Right cardiac atrium (tissue), 5 donors: ENCODE measurements at regions not wholly inside any gene's neighbourhood (a gene's known extent, or its start where the extent isn't known, plus 50 kb on each side); places are given as distances from the start of the nearest gene placed in this dataset.

ENCODE experiments used
- ATAC-seq, 2 donors: fragments of 200-7000 bp; cut with Tn5 transposase; one replicate each; pipeline versions ENCODE4 v1.8.0 to v1.9.1; 2020; ENCODE audit warnings: moderate library complexity in 2 of 2, mild to moderate bottlenecking in 1 of 2
- DNase-seq, 3 donors: peaks; one replicate each; pipeline ENCODE4 v3.0.0-alpha.2; 2020
- H3K27ac ChIP-seq: one replicate; pipeline ENCODE4 v1.5.1; 2013; ENCODE audit warnings: mild to moderate bottlenecking, low read length, control low read depth, moderate library complexity
- H3K27me3 ChIP-seq: one replicate; pipeline ENCODE4 v1.6.1; 2013; ENCODE audit not compliant: control insufficient read depth, insufficient read depth
- H3K4me1 ChIP-seq: one replicate; pipeline ENCODE4 v1.6.1; 2013; ENCODE audit warnings: low read length; ENCODE audit not compliant: control insufficient read depth, insufficient read depth
- H3K4me3 ChIP-seq: one replicate; pipeline ENCODE4 v1.5.1; 2013; ENCODE audit warnings: low read length, control low read depth
- H3K9me3 ChIP-seq: one replicate; pipeline ENCODE4 v1.6.1; 2013; ENCODE audit warnings: low read length; ENCODE audit not compliant: control insufficient read depth
- WGBS: extraction: QIAGEN DNeasy Blood & Tissue Kit; methylation state at CpG from one replicate; pipeline ENCODE4 v1.1.7; 2013; 5-methylcytosine and 5-hydroxymethylcytosine counted together
- intact Hi-C, 4 donors: fragments of 100-400 bp; cut with DNase I; formaldehyde crosslinking; loops; one replicate each; pipeline versions ENCODE4 v1.11.0 to v1.14.0; 2022 to 2023
- donor health status: healthy with polysubstance abuse.
- donor health status: DM: no; HTN: yes; CAD: no.
- donor health status: DM: no; HTN: no; CAD: no.
- donor health status: DM: no; HTN: yes; CAD: no; lungs with severe emphysema.
- donor health status: DM: yes; HTN: yes; CAD: no.

- 91% methylated on average over 3 of the region's 3 CpGs for WGBS
- no peak overlapping the region for H3K4me3 ChIP-seq
- H3K27ac ChIP-seq, result no peak overlapping the region
- H3K4me1 ChIP-seq, result no peaks in the 10 kb centered on the region
- no peak for ATAC-seq
- H3K9me3 ChIP-seq, result no peaks in the 10 kb centered on the region
- H3K27me3 ChIP-seq, result no peaks in the 10 kb centered on the region
- no peak for DNase-seq
- intact Hi-C loops, result no loop called here
Observed at GRCh38 chr10:29146311-29147100, 142.4 kb upstream of the LYZL1 start.

DNA sequence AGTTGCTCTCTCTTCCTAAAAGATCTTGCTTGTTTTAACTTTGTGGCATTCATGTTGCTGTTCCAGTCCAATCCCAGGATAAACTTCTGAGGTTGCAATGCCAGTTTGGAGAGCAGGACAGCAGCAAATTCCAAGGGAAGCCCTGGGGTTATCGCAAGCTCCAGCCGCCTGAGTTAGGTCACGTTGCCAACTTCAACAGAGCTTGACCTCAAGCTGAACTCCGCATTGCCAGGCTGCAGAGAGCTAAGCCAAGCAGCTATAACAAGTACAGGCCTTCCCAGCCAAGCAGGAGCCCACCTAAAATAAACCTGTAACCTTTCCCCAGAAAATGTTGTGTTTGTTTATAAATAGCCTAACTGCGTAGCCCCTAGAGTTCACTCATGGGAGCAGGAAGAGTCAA lies 138.9 kb upstream of the LYZL1 start:
- WGBS, result 26% methylated on average over 5 of the region's 5 CpGs
- H3K4me1 ChIP-seq, result no peaks in the 10 kb centered on the region
- H3K9me3 ChIP-seq, result no peaks in the 10 kb centered on the region
- DNase-seq, result peak; percentile 55 to 72 (median 72)
- no peaks in the 10 kb centered on the region for H3K27me3 ChIP-seq
- intact Hi-C loops, result no loop called here
- no peak overlapping the region for H3K27ac ChIP-seq
- H3K4me3 ChIP-seq, result no peak overlapping the region
- peak; percentile 95 to 96 for ATAC-seq

DNA sequence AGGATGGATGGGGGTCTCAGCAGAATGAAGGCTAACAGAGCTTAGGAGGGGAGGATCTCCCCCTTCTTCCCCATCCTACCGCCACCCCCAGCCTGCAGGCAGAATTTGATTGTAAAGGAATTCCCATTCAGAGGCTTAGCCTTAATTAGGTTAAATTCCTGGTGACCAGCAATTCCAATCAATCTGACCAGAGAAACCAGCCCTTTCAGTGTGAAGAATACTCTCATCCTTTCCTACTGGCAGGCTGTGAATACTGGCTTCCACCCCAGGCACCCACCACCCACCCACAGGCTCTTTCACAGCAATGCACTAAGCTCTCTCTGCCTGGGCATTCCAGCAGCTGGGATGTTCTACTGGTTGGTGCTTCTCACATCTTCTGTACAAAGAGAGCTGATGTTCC lies 137.9 kb upstream of the LYZL1 start:
- H3K27me3 ChIP-seq, result no peaks in the 10 kb centered on the region
- H3K9me3 ChIP-seq, result no peaks in the 10 kb centered on the region
- H3K27ac ChIP-seq, result no peak overlapping the region
- WGBS, result 100% methylated on average over 1 of the region's 1 CpG
- ATAC-seq (no peak), DNase-seq (no peak)
- intact Hi-C loops, result no loop called here
- no peaks in the 10 kb centered on the region for H3K4me1 ChIP-seq
- no peak overlapping the region for H3K4me3 ChIP-seq

DNA sequence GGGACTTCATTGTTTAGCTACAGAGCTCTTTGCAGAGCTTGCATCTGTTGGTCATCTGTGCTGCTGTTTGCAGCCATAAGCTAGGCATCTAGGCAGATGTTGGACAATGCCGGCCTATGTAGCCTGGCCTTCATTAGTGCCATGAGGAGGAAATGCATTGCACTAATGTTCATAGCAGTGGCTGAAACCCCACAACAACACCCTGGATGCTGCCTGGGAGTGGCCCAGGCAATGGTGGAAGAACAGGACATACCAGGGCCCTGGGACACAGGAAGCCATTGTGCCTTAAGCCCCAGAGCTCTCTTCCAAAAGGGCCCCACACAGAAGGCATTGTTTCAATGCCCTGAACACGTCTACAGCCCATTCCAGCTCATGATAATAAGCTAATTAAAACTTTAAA lies 131.5 kb upstream of the LYZL1 start:
- H3K4me3 ChIP-seq, result no peak overlapping the region
- ATAC-seq (no peak), DNase-seq (no peak)
- no peaks in the 10 kb centered on the region for H3K27me3 ChIP-seq
- WGBS, result 80% methylated on average over 2 of the region's 2 CpGs
- no peaks in the 10 kb centered on the region for H3K4me1 ChIP-seq
- H3K9me3 ChIP-seq, result no peaks in the 10 kb centered on the region
- no peak overlapping the region for H3K27ac ChIP-seq
- intact Hi-C loops, result no loop called here

- Histone ChIP-seq H3K4me1 (no peaks in the 10 kb centered on the region), H3K9me3 (no peaks in the 10 kb centered on the region), H3K27me3 (no peaks in the 10 kb centered on the region), H3K4me3 (no peak overlapping the region), H3K27ac (no peak overlapping the region)
- DNase-seq (no peak), ATAC-seq (no peak)
- intact Hi-C loops, result no loop called here
- WGBS, result 75% methylated on average over 4 of the region's 4 CpGs
Observed at GRCh38 chr10:29158066-29158465, 130.8 kb upstream of the LYZL1 start.

DNA sequence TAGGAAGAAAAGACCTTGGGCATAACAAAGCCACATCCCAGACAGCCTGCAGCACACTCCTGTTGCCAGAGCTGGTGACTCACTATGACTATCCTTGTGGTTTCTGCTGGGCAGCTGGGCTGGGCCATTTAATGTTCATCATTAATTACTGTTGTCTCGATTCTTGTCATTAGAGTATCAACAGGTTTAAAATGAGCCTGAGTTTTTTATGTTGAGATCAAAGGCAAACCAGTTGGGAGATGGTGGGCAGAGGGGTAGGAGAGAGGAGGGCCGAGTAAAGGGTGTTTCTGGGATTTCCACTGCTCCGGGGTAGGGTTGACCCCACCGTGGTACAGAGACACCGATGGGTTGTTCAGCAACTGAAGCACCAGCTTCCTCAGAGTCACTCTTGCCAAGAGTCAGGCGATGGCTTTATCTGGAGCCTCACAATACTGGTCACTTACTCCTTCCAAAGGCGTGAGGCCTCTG lies 128.7 kb upstream of the LYZL1 start:
- no peaks in the 10 kb centered on the region for H3K27me3 ChIP-seq
- H3K27ac ChIP-seq, result no peak overlapping the region
- no peak for DNase-seq
- H3K4me3 ChIP-seq, result no peak overlapping the region
- 91% methylated on average over 7 of the region's 7 CpGs for WGBS
- no peaks in the 10 kb centered on the region for H3K4me1 ChIP-seq
- intact Hi-C loops, result no loop called here
- H3K9me3 ChIP-seq, result no peaks in the 10 kb centered on the region
- no peak for ATAC-seq

DNA sequence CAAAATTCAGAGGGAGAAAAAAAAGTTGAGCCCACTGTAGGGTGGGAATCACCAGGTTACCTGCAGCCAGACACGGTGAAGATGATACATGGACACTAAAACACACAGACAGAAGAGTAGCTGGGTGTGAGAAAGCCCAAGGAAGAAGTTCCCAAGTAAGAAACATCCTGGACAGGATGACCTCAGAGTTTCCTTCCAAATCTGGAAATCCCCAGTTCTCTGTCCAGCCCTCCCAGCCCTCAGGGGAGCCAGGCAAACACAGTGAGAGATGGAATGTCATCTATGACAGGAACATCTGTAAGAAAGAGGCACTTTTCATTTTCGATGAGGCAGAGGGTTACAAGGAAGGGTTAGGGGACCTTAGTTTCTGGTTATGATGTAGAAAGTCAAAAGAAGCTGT lies 125.1 kb upstream of the LYZL1 start:
- H3K9me3 ChIP-seq, result no peaks in the 10 kb centered on the region
- ATAC-seq (no peak), DNase-seq (no peak)
- no peaks in the 10 kb centered on the region for H3K27me3 ChIP-seq
- H3K27ac ChIP-seq, result no peak overlapping the region
- intact Hi-C loops, result no loop called here
- WGBS, result 46% methylated on average over 2 of the region's 2 CpGs
- H3K4me1 ChIP-seq, result no peaks in the 10 kb centered on the region
- H3K4me3 ChIP-seq, result no peak overlapping the region

DNA sequence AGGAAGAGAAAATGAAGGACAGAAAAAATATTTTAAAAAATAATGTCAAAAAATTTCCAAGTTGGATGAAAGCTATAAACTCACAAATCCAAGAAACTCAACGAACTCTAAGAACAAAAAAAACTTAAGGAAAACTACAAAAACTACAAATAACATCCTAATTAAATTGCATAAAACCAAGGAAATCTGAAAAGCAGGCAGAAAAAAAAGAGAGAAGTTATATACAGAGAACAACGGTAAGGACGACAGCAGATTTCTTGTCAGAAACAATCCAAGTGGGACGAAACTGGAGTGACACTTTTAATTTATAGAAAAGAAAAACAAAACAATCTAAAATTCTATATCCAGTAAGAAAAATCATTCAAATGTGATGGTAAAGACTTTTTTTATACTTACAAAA lies 122.2 kb upstream of the LYZL1 start:
- intact Hi-C loops, result no loop called here
- WGBS, result 92% methylated on average over 4 of the region's 4 CpGs
- Histone ChIP-seq H3K4me1 (no peaks in the 10 kb centered on the region), H3K9me3 (no peaks in the 10 kb centered on the region), H3K4me3 (no peak overlapping the region), H3K27me3 (no peaks in the 10 kb centered on the region), H3K27ac (no peak overlapping the region)
- no peak for DNase-seq
- no peak for ATAC-seq

DNA sequence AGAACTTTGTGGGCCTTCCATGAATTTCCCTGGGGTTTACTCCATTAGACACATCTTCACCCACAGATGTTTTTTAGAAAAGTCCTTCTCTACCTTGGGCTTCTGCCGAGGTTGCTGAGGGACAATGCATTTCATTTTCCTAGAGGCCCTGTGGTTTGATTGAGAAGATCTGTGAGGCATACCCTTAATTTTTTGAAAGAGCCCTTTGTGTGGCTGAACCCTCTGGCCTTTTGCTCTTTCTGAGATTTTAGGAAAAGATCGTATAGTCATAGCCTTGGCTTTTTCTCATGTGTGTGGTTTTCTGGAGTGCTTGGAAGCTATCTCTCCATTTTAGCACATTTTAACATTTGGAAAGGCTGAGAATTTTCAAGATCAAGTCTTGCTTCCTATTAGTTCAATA lies 119.8 kb upstream of the LYZL1 start:
- Histone ChIP-seq H3K4me1 (no peaks in the 10 kb centered on the region), H3K4me3 (no peak overlapping the region), H3K27me3 (no peaks in the 10 kb centered on the region), H3K27ac (no peak overlapping the region), H3K9me3 (no peaks in the 10 kb centered on the region)
- ATAC-seq (no peak), DNase-seq (no peak)
- intact Hi-C loops, result no loop called here
- WGBS, result 92% methylated on average over 2 of the region's 2 CpGs

DNA sequence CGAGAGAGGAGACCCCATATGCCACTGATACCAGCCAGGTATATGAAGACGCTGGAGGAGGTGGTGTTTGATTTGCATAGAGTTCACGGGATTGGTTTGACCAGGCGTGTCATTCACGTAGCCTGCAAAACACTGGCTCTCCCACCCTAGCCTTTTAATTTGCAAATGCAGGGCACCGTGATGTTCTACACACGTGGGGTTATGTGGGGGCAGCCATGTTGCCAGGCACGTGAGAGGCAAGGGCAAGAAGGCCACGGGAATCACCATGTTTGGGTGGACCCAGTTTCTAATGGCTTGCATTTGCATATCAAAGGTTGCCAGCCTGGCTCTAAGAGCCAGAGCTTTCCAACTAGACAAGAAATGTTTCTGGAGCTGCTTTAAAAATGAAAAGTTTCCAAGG lies 117.2 kb upstream of the LYZL1 start:
- ATAC-seq (no peak), DNase-seq (no peak)
- H3K4me1 ChIP-seq, result no peaks in the 10 kb centered on the region
- H3K27me3 ChIP-seq, result no peaks in the 10 kb centered on the region
- no peak overlapping the region for H3K4me3 ChIP-seq
- H3K9me3 ChIP-seq, result no peaks in the 10 kb centered on the region
- H3K27ac ChIP-seq, result no peak overlapping the region
- WGBS, result 80% methylated on average over 9 of the region's 9 CpGs
- intact Hi-C loops, result no loop called here

- Histone ChIP-seq H3K27me3 (no peaks in the 10 kb centered on the region), H3K27ac (no peak overlapping the region), H3K4me1 (no peaks in the 10 kb centered on the region), H3K4me3 (no peak overlapping the region), H3K9me3 (no peaks in the 10 kb centered on the region)
- WGBS, result 83% methylated on average over 2 of the region's 2 CpGs
- intact Hi-C loops, result no loop called here
- DNase-seq, result no peak
- ATAC-seq, result no peak
Observed at GRCh38 chr10:29174389-29174788, 114.5 kb upstream of the LYZL1 start.
